ENCODE measurements at regions not wholly inside any gene's neighbourhood (a gene's known extent, or its start where the extent isn't known, plus 50 kb on each side); places are given as distances from the start of the nearest gene placed in this dataset.

- Histone ChIP-seq H3K4me3 (no peak overlapping the region), H3K27me3 (no peaks in the 10 kb centered on the region), H3K4me1 (peaks cover 4% of the 10 kb centered on the region), H3K27ac (no peak overlapping the region), H3K36me3 (no peaks in the 10 kb centered on the region), H3K9me3 (no peaks in the 10 kb centered on the region)
- no peak for DNase-seq (ENCODE audit: extremely low spot score in 2 of 2)
- no peak for TF ChIP-seq POLR2AphosphoS5 (IDR thresholded peaks at IDR 0.05; ENCODE audit: insufficient read depth in 1 of 2, low read depth in 1 of 2)
- TF ChIP-seq CTCF (IDR thresholded peaks at IDR 0.05), result no peak
- TF ChIP-seq POLR2A (IDR thresholded peaks at IDR 0.05), result no peak
- intact Hi-C loops (cut with DNase I), result loop anchor here (5.0 kb wide), 1 partner anchor 1815 kb away; no protein-coding TSS in a partner anchor
Observed at GRCh38 chr15:62957130-62957529, 85.4 kb upstream of the TPM1 start.

GRCh38 chr15:62958528-62959363 is 83.8 kb upstream of the TPM1 start:
- no peak for DNase-seq (ENCODE audit: extremely low spot score in 2 of 2)
- intact Hi-C loops (cut with DNase I), result loop anchor here (5.0 kb wide), 1 partner anchor 1816 kb away; no protein-coding TSS in a partner anchor
- no peaks in the 10 kb centered on the region for H3K36me3 ChIP-seq

GRCh38 chr15:62961134-62961533 is 81.4 kb upstream of the TPM1 start:
- no peaks in the 10 kb centered on the region for H3K9me3 ChIP-seq
- H3K4me1 ChIP-seq, result peaks cover 9% of the 10 kb centered on the region
- TF ChIP-seq POLR2A (IDR thresholded peaks at IDR 0.05) (no peak), POLR2AphosphoS5 (IDR thresholded peaks at IDR 0.05; ENCODE audit: insufficient read depth in 1 of 2, low read depth in 1 of 2) (no peak)
- intact Hi-C loops (cut with DNase I), result no loop called here
- H3K36me3 ChIP-seq, result no peaks in the 10 kb centered on the region
- no peak overlapping the region for H3K4me3 ChIP-seq
- no peak overlapping the region for H3K27ac ChIP-seq
- no peak for DNase-seq (ENCODE audit: extremely low spot score in 2 of 2)
- no peaks in the 10 kb centered on the region for H3K27me3 ChIP-seq

More at GRCh38 chr15:62958528-62959363, 83.8 kb upstream of the TPM1 start:
- no peaks in the 10 kb centered on the region for H3K27me3 ChIP-seq
- no peak for TF ChIP-seq POLR2AphosphoS5 (IDR thresholded peaks at IDR 0.05; ENCODE audit: insufficient read depth in 1 of 2, low read depth in 1 of 2)
- TF ChIP-seq CTCF (IDR thresholded peaks at IDR 0.05), result no peak
- TF ChIP-seq POLR2A (IDR thresholded peaks at IDR 0.05), result no peak
- H3K9me3 ChIP-seq, result no peaks in the 10 kb centered on the region
- peaks cover 9% of the 10 kb centered on the region for H3K4me1 ChIP-seq
- no peak overlapping the region for H3K4me3 ChIP-seq
- H3K27ac ChIP-seq, result no peak overlapping the region

GRCh38 chr15:62962101-62962995 is 80.2 kb upstream of the TPM1 start:
- no peaks in the 10 kb centered on the region for H3K9me3 ChIP-seq
- H3K36me3 ChIP-seq, result no peaks in the 10 kb centered on the region
- H3K27ac ChIP-seq, result no peak overlapping the region
- no peak for DNase-seq (ENCODE audit: extremely low spot score in 2 of 2)
- H3K27me3 ChIP-seq, result no peaks in the 10 kb centered on the region
- no peak overlapping the region for H3K4me3 ChIP-seq
- H3K4me1 ChIP-seq, result peaks cover 9% of the 10 kb centered on the region
- TF ChIP-seq POLR2A (IDR thresholded peaks at IDR 0.05) (no peak), CTCF (IDR thresholded peaks at IDR 0.05) (no peak), POLR2AphosphoS5 (IDR thresholded peaks at IDR 0.05; ENCODE audit: insufficient read depth in 1 of 2, low read depth in 1 of 2) (no peak)
- intact Hi-C loops (cut with DNase I), result no loop called here

GRCh38 chr15:62964251-62964650 is 78.3 kb upstream of the TPM1 start:
- H3K4me1 ChIP-seq, result peaks cover 9% of the 10 kb centered on the region
- H3K36me3 ChIP-seq, result no peaks in the 10 kb centered on the region
- no peaks in the 10 kb centered on the region for H3K27me3 ChIP-seq
- H3K4me3 ChIP-seq, result no peak overlapping the region
- TF ChIP-seq CTCF (IDR thresholded peaks at IDR 0.05) (no peak), POLR2AphosphoS5 (IDR thresholded peaks at IDR 0.05; ENCODE audit: insufficient read depth in 1 of 2, low read depth in 1 of 2) (no peak), POLR2A (IDR thresholded peaks at IDR 0.05) (no peak)
- no peak overlapping the region for H3K27ac ChIP-seq
- intact Hi-C loops (cut with DNase I), result no loop called here
- DNase-seq (ENCODE audit: extremely low spot score in 2 of 2), result no peak
- H3K9me3 ChIP-seq, result no peaks in the 10 kb centered on the region
